WI38 (cell line): ENCODE measurements at regions not wholly inside any gene's neighbourhood (a gene's known extent, or its start where the extent isn't known, plus 50 kb on each side); places are given as distances from the start of the nearest gene placed in this dataset.

Experiments used
- H3K4me3 ChIP-seq: 2 replicates; pipeline ENCODE4 v1.5.1; 2011; ENCODE audit warnings: low read depth, mild to moderate bottlenecking, control low read depth, low read length
- TF ChIP-seq, protein P1 (sequence below): IDR thresholded peaks from 2 replicates; pipeline ENCODE4 v1.5.1; 2012; ENCODE audit warnings: low read depth, mild to moderate bottlenecking, control low read depth, low read length

DNA sequence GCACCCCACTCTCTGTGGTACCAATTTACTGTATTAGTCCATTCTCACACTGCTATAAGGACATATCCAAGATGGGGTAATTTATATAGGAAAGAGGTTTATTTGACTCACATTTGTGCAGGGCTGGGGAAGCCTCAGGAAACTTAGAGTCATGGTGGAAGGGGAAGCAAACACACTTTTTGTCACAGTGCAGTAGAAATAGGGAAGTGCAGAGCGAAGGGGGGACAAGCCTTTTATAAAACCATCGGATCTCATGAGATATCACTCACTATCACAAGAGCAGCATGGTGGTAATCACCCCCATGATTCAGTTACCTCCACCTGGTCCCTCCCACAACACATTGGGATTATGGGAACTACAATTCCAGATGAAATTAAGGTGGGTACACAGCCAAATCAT lies 766.9 kb upstream of the PCDH10 start:
- TF ChIP-seq, protein P1, sequence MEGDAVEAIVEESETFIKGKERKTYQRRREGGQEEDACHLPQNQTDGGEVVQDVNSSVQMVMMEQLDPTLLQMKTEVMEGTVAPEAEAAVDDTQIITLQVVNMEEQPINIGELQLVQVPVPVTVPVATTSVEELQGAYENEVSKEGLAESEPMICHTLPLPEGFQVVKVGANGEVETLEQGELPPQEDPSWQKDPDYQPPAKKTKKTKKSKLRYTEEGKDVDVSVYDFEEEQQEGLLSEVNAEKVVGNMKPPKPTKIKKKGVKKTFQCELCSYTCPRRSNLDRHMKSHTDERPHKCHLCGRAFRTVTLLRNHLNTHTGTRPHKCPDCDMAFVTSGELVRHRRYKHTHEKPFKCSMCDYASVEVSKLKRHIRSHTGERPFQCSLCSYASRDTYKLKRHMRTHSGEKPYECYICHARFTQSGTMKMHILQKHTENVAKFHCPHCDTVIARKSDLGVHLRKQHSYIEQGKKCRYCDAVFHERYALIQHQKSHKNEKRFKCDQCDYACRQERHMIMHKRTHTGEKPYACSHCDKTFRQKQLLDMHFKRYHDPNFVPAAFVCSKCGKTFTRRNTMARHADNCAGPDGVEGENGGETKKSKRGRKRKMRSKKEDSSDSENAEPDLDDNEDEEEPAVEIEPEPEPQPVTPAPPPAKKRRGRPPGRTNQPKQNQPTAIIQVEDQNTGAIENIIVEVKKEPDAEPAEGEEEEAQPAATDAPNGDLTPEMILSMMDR, result no peak
- no peak overlapping the region for H3K4me3 ChIP-seq

DNA sequence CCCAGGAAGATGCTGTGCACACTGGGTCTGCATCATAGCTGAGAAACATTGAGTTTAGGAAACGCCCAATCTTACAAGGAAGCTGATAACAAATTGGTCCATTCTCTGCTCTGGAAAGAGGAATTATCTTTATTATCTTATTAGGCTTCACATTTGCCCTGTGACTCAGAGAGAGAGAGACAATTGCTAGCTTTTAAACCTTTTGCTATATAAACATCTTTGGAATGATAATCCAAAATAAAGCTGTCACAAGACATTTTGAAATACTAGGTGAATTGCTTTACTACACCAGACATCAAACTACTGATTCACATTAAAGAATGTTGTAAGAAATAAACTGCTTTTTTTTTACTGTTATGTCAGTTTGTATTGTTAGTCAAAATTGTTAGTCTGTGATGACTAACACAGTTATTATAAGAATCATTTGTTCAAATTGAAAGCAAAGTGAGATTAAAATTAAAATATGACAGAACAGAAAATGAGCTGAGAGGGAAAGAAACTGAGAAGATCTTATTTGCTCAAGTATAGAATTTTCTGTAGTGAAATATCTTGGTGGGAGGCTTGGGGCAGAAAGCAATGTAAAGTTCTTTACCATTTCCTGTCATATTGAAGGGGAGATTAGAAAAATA lies 765.4 kb upstream of the PCDH10 start:
- no peak overlapping the region for H3K4me3 ChIP-seq
- TF ChIP-seq, protein P1, result no peak

DNA sequence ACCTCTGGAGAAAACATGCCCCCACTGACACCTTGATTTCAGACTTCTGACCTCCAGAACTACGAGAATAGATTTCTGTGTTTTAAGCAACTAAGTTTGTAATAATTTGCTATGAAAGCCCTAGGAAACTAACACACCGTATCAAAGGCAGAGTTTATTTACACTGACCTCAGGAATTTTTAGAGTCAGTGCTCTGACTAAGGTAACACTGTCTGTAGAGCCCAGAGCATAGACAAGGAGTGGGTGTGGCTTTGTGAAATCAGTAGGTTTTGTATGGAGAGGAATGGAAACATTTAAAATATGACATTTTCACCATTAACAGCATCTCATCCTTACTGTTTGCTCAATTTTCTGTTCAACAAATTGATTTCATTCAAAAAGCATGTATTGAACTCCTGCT lies 764.4 kb upstream of the PCDH10 start:
- TF ChIP-seq, protein P1, result no peak
- H3K4me3 ChIP-seq, result no peak overlapping the region

DNA sequence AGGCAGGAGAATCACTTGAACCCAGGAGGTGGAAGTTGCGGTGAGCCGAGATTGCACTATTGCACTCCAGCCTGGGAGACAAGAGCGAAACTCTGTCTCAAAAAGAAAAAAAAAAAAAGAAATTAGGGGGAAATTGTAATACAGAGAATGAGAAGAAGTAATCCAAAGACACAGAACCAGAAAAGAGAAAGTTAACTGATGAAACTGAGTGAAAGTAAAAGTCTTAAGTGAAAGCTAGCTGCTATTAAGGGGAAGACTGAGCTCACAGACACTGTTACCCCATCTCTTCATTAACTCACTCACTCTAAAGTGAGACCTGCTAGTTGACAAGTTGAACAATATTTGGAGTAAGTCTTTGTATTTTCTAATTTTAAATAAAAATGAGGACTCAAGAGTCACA lies 763.0 kb upstream of the PCDH10 start:
- TF ChIP-seq, protein P1, result no peak

DNA sequence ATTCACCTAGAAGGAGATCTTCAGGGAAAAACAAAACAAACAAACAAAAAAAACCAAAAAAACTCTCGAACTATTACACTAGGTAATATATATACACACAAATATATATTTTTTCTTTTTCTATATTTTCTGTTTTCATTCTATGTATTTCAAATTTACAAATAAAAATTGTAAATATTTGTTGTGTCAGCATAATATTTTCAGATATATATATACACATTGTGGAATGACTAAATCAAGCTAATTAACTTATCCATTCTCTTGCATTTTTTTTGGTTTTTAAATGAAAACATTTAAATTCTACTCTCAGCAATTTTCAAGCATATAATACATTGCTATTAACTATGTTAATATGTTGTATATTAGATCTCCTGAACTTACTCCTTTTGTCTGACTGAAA lies 762.0 kb upstream of the PCDH10 start:
- no peak overlapping the region for H3K4me3 ChIP-seq
- TF ChIP-seq, protein P1, result no peak

More for the DNA sequence above, 763.0 kb upstream of the PCDH10 start:
- no peak overlapping the region for H3K4me3 ChIP-seq

DNA sequence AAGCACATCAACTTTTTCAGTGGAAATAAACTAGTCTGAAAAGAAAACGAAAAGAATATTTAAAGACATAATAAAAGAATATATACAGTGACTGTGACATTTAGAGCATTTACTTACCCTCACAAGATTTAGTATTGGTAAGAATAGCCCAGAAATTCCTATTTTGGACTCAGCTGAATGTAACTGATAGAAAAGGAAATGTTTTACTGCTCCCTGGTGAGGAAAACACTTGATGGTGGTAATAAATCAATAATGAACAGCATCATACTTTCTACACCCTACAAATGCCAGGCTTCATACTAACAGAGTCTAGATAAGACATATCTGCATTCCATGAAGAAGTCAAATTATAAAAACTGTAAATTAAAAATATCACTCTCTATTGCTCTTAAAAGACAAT lies 753.5 kb upstream of the PCDH10 start:
- TF ChIP-seq, protein P1, result no peak
- H3K4me3 ChIP-seq, result no peak overlapping the region

DNA sequence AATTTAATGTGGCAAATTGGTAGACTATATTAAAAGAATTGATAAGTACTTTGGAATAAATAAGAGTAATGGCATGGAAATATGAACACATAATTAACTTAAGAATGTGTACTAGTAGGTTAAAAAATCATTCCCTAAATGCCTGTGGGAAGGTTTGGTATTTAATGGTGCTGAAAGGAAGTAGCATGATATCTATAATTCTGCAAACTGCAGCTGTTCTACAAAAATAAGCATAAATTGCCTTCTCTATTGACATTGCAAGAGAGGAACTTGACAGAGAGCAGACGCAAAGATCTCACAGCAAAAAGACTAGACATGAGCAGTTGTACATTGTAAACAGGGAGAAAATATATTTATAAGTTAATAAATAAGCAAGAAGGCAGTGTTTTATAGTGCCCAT lies 752.5 kb upstream of the PCDH10 start:
- H3K4me3 ChIP-seq, result no peak overlapping the region

More for the DNA sequence above, 752.5 kb upstream of the PCDH10 start:
- TF ChIP-seq, protein P1, result no peak
